ENCODE measurements at regions not wholly inside any gene's neighbourhood (a gene's known extent, or its start where the extent isn't known, plus 50 kb on each side); places are given as distances from the start of the nearest gene placed in this dataset.

DNA sequence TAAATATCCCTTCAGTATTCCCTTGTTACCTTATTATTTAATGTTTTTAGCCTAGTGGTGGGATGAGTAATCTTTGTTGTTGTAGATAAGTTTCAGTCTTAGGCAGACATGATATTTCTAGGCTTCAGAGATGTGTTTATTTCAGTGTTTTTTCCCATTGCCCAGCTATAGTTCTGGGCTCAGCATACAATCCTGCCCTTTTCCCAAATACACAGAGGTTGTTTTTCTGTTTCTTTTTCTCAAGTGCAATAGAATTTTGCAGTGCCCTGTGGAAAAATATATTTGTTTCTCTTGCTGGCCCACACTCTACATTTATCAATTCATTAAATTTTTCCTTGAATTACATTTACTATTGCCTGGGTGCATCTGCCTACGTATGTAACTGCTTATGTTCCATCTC is 321.8 kb downstream of the KCNJ3 start:
- no peak overlapping the region for H3K9ac ChIP-seq (replicated peaks; ENCODE audit: extremely low read depth, insufficient read depth, low read length)
- no peaks in the 10 kb centered on the region for H3K4me1 ChIP-seq (ENCODE audit: control insufficient read depth, extremely low read depth, insufficient read depth, low read length)
- BruUV-seq (replicated peaks): no TSS peak
- no peaks in the 10 kb centered on the region for H3K79me2 ChIP-seq (ENCODE audit: control insufficient read depth, insufficient read depth, low read length)
- no peak overlapping the region for H3K4me3 ChIP-seq (replicated peaks in 1 of 3; ENCODE audit: insufficient read depth in 1 of 3, low read depth in 1 of 3, low read length in 3 of 3)
- TF ChIP-seq, protein P1, sequence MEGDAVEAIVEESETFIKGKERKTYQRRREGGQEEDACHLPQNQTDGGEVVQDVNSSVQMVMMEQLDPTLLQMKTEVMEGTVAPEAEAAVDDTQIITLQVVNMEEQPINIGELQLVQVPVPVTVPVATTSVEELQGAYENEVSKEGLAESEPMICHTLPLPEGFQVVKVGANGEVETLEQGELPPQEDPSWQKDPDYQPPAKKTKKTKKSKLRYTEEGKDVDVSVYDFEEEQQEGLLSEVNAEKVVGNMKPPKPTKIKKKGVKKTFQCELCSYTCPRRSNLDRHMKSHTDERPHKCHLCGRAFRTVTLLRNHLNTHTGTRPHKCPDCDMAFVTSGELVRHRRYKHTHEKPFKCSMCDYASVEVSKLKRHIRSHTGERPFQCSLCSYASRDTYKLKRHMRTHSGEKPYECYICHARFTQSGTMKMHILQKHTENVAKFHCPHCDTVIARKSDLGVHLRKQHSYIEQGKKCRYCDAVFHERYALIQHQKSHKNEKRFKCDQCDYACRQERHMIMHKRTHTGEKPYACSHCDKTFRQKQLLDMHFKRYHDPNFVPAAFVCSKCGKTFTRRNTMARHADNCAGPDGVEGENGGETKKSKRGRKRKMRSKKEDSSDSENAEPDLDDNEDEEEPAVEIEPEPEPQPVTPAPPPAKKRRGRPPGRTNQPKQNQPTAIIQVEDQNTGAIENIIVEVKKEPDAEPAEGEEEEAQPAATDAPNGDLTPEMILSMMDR (IDR thresholded peaks at IDR 0.05; ENCODE audit: extremely low read depth in 1 of 2, insufficient read depth in 1 of 2, low read depth in 1 of 2, low read length in 2 of 2): no peak
- TF ChIP-seq MYC (IDR thresholded peaks at IDR 0.05; ENCODE audit: low read depth, low read length) (no peak), POLR2A (IDR thresholded peaks at IDR 0.05; ENCODE audit: low read depth, low read length) (no peak), GATA2 (IDR thresholded peaks at IDR 0.05; ENCODE audit: insufficient read depth, insufficient read length, low read depth, low read length) (no peak), FOS (IDR thresholded peaks at IDR 0.05; ENCODE audit: borderline replicate concordance, insufficient read depth, low read length) (no peak), POLR2AphosphoS5 (IDR thresholded peaks at IDR 0.05; ENCODE audit: insufficient read depth, low read depth, low read length) (no peak), EZH2 (IDR thresholded peaks at IDR 0.05; ENCODE audit: borderline replicate concordance, low read depth, low read length, severe bottlenecking) (no peak), JUN (IDR thresholded peaks at IDR 0.05; ENCODE audit: borderline replicate concordance, insufficient read depth, insufficient read length, low read depth) (no peak)
- TF ChIP-seq, protein P2, sequence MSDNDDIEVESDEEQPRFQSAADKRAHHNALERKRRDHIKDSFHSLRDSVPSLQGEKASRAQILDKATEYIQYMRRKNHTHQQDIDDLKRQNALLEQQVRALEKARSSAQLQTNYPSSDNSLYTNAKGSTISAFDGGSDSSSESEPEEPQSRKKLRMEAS (IDR thresholded peaks at IDR 0.05; ENCODE audit: insufficient read depth, insufficient read length): no peak
- H2AFZ ChIP-seq (ENCODE audit: low read depth, low read length): no peak overlapping the region
- H3K36me3 ChIP-seq (ENCODE audit: control insufficient read depth in 2 of 2, extremely low read depth in 1 of 2, insufficient read depth in 2 of 2, low read length in 2 of 2): no peaks in the 10 kb centered on the region
- H4K20me1 ChIP-seq (replicated peaks; ENCODE audit: control insufficient read depth, extremely low read depth, insufficient read depth, low read length): no peaks in the 10 kb centered on the region
- POLR2A ChIA-PET: no interaction called here
- H3K27me3 ChIP-seq (ENCODE audit: control insufficient read depth in 2 of 2, insufficient read depth in 2 of 2, low read length in 2 of 2): no peaks in the 10 kb centered on the region
- DNase-seq (ENCODE audit: low read depth, low spot score) (no peak), FAIRE-seq (no peak)
- intact Hi-C loops (cut with micrococcal nuclease): no loop called here
- H3K9me1 ChIP-seq (replicated peaks; ENCODE audit: control insufficient read depth, extremely low read depth, insufficient read depth, low read length): no peaks in the 10 kb centered on the region
- dilution Hi-C loops (cut with MboI; ENCODE audit: extremely low pct_ligation_motif_present, low sequenced_read_pairs): no loop called here
- no peak overlapping the region for H3K27ac ChIP-seq (ENCODE audit: insufficient read depth, low read depth, low read length)
- CTCF ChIA-PET: no interaction called here
- no peak overlapping the region for H3K4me2 ChIP-seq (ENCODE audit: insufficient read depth, low read length)
- H3K9me3 ChIP-seq (replicated peaks; ENCODE audit: control insufficient read depth, insufficient read depth, low read length): no peaks in the 10 kb centered on the region
